ENCODE measurements at regions not wholly inside any gene's neighbourhood (a gene's known extent, or its start where the extent isn't known, plus 50 kb on each side); places are given as distances from the start of the nearest gene placed in this dataset.
"Not testable (repeated sequence)": the region's sequence is repeated elsewhere in the genome, so short reads cannot be mapped to it uniquely, and the experiment has no call there.

DNA sequence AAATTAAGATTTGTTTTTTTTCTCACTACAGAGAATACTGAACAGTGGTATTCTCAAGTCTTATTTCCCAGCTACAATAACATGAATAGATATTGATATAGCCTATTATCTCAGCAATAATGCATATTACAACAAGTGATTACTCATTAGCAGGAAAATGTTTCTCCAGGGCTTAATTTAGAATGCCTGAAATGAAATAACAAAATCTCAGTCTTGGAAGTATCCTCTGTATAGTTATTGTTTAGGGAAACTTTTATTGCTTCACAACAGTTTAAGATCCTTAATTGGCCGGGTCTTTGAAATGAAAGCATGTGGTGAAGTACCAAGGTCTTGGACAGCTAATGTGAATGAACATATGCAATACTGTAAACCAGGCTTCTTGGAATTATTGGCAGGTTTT is 79.1 kb upstream of the ZEB1 start:
- 79 to 86% methylated on average over 1 of the region's 1 CpG for WGBS, 2 experiments (ENCODE audit: insufficient coverage in 1 of 2, insufficient read length in 1 of 2)
- Histone ChIP-seq H3K27ac (ENCODE audit: low read depth, low read length) (no peak overlapping the region), H3K4me3 (ENCODE audit: low read length) (no peak overlapping the region), H3K9ac (ENCODE audit: extremely low read depth, low read length, poor library complexity, severe bottlenecking) (no peak overlapping the region), H3K27me3 (ENCODE audit: control insufficient read depth, insufficient read depth, low read length, poor library complexity, severe bottlenecking) (no peaks in the 10 kb centered on the region), H3K36me3 (ENCODE audit: control insufficient read depth, insufficient read depth, low read length) (no peaks in the 10 kb centered on the region), H3K9me3 (ENCODE audit: control insufficient read depth, low read length) (no peaks in the 10 kb centered on the region), H3K4me1 (ENCODE audit: control insufficient read depth, insufficient read depth, low read length) (peaks cover 5% of the 10 kb centered on the region)
- DNase-seq: no peak
- no peaks in the 10 kb centered on the region for H3K27me3 Mint-ChIP-seq (ENCODE audit: insufficient read depth)
- H3K36me3 Mint-ChIP-seq (ENCODE audit: low read depth): no peaks in the 10 kb centered on the region
- H3K4me3 Mint-ChIP-seq: no peak overlapping the region
- H3K9me3 Mint-ChIP-seq: no peaks in the 10 kb centered on the region
- TF ChIP-seq, protein P1, sequence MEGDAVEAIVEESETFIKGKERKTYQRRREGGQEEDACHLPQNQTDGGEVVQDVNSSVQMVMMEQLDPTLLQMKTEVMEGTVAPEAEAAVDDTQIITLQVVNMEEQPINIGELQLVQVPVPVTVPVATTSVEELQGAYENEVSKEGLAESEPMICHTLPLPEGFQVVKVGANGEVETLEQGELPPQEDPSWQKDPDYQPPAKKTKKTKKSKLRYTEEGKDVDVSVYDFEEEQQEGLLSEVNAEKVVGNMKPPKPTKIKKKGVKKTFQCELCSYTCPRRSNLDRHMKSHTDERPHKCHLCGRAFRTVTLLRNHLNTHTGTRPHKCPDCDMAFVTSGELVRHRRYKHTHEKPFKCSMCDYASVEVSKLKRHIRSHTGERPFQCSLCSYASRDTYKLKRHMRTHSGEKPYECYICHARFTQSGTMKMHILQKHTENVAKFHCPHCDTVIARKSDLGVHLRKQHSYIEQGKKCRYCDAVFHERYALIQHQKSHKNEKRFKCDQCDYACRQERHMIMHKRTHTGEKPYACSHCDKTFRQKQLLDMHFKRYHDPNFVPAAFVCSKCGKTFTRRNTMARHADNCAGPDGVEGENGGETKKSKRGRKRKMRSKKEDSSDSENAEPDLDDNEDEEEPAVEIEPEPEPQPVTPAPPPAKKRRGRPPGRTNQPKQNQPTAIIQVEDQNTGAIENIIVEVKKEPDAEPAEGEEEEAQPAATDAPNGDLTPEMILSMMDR (conservative IDR thresholded peaks at IDR 0.05): no peak
- H3K4me1 Mint-ChIP-seq: peaks cover 11% of the 10 kb centered on the region
- no peak overlapping the region for H3K27ac Mint-ChIP-seq

DNA sequence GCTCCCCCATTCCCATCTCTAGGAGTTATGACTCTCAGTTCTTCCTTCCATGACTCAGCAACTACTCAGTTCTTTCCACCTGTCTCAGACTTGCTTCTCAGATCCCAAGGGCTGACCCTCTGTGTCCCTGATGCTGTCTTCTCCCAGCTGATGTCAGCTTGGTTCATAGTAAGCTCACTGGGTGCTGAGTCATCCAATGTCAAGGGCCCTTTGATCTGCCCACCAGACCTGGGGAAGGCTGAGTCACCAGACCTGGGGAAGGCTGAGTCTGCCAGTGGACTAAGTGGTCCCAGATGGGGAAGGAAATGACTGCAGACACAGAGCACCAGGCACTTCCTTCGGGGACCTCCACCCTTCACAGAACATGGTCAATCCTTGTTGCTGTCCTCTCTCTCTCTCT is 76.1 kb upstream of the ZEB1 start:
- H3K27ac Mint-ChIP-seq: no peak overlapping the region
- DNase-seq: peak; percentile 64
- H3K9me3 Mint-ChIP-seq: no peaks in the 10 kb centered on the region
- peaks cover 11% of the 10 kb centered on the region for H3K4me1 Mint-ChIP-seq
- no peaks in the 10 kb centered on the region for H3K36me3 ChIP-seq (ENCODE audit: control insufficient read depth, insufficient read depth, low read length)
- no peaks in the 10 kb centered on the region for H3K27me3 Mint-ChIP-seq (ENCODE audit: insufficient read depth)
- no peak overlapping the region for H3K4me3 ChIP-seq (ENCODE audit: low read length)
- H3K27me3 ChIP-seq (ENCODE audit: control insufficient read depth, insufficient read depth, low read length, poor library complexity, severe bottlenecking): no peaks in the 10 kb centered on the region
- H3K9ac ChIP-seq (ENCODE audit: extremely low read depth, low read length, poor library complexity, severe bottlenecking): no peak overlapping the region
- no peak overlapping the region for H3K4me3 Mint-ChIP-seq
- H3K27ac ChIP-seq (ENCODE audit: low read depth, low read length): no peak overlapping the region
- WGBS, 2 experiments (ENCODE audit: insufficient coverage in 1 of 2, insufficient read length in 1 of 2): 100% methylated on average over 1 of the region's 1 CpG; no CpG with 5 or more reads in 1 of the 2 experiments
- H3K36me3 Mint-ChIP-seq (ENCODE audit: low read depth): no peaks in the 10 kb centered on the region
- H3K4me1 ChIP-seq (ENCODE audit: control insufficient read depth, insufficient read depth, low read length): peaks cover 5% of the 10 kb centered on the region
- H3K9me3 ChIP-seq (ENCODE audit: control insufficient read depth, low read length): no peaks in the 10 kb centered on the region
- TF ChIP-seq, protein P1 (conservative IDR thresholded peaks at IDR 0.05): no peak

DNA sequence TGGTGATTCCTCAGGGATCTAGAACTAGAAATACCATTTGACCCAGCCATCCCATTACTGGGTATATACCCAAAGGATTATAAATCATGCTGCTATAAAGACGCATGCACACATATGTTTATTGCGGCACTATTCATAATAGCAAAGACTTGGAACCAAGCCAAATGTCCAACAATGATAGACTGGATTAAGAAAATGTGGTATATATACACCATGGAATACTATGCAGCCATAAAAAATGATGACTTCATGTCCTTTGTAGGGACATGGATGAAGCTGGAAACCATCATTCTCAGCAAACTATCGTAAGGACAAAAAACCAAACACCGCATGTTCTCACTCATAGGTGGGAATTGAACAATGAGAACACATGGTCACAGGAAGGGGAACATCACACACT is 67.9 kb upstream of the ZEB1 start:
- H3K36me3 Mint-ChIP-seq (ENCODE audit: low read depth); H3K9me3 Mint-ChIP-seq; H3K4me3 ChIP-seq (ENCODE audit: low read length); H3K4me1 ChIP-seq (ENCODE audit: control insufficient read depth, insufficient read depth, low read length); H3K4me1 Mint-ChIP-seq; H3K4me3 Mint-ChIP-seq; H3K9ac ChIP-seq (ENCODE audit: extremely low read depth, low read length, poor library complexity, severe bottlenecking); H3K27ac Mint-ChIP-seq; H3K27me3 Mint-ChIP-seq (ENCODE audit: insufficient read depth); DNase-seq; H3K9me3 ChIP-seq (ENCODE audit: control insufficient read depth, low read length); H3K27ac ChIP-seq (ENCODE audit: low read depth, low read length); H3K36me3 ChIP-seq (ENCODE audit: control insufficient read depth, insufficient read depth, low read length); H3K27me3 ChIP-seq (ENCODE audit: control insufficient read depth, insufficient read depth, low read length, poor library complexity, severe bottlenecking): not testable (repeated sequence)
- no CpG with 5 or more reads among the region's 4 CpGs for WGBS, 2 experiments (ENCODE audit: insufficient coverage in 1 of 2, insufficient read length in 1 of 2)

DNA sequence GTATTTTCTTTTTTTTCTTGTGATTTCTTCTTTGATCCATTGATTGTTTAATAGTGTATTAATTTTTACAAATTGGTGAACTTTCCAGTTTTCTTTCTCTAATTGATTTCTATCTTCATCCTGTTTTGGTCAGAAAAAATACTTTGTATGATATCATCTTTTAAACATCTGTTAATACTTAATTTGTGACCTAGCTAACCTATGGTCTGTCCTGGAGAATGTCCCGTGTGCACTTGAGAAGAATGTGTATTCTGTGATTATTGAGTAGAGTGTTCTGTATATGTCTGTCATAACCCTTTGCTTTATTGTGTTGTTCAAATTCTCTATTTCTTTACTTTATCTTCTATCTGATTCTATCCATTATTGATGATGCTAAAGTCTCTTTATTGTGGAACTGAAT is 65.8 kb upstream of the ZEB1 start:
- Histone ChIP-seq H3K9ac (ENCODE audit: extremely low read depth, low read length, poor library complexity, severe bottlenecking) (no peak overlapping the region), H3K27ac (ENCODE audit: low read depth, low read length) (no peak overlapping the region), H3K36me3 (ENCODE audit: control insufficient read depth, insufficient read depth, low read length) (no peaks in the 10 kb centered on the region), H3K9me3 (ENCODE audit: control insufficient read depth, low read length) (no peaks in the 10 kb centered on the region), H3K4me1 (ENCODE audit: control insufficient read depth, insufficient read depth, low read length) (no peaks in the 10 kb centered on the region), H3K4me3 (ENCODE audit: low read length) (no peak overlapping the region), H3K27me3 (ENCODE audit: control insufficient read depth, insufficient read depth, low read length, poor library complexity, severe bottlenecking) (no peaks in the 10 kb centered on the region)
- TF ChIP-seq, protein P1 (conservative IDR thresholded peaks at IDR 0.05): no peak
- DNase-seq: no peak
- no peaks in the 10 kb centered on the region for H3K9me3 Mint-ChIP-seq
- H3K36me3 Mint-ChIP-seq (ENCODE audit: low read depth): no peaks in the 10 kb centered on the region
- no peaks in the 10 kb centered on the region for H3K4me1 Mint-ChIP-seq
- no peak overlapping the region for H3K4me3 Mint-ChIP-seq
- no peak overlapping the region for H3K27ac Mint-ChIP-seq
- WGBS, 2 experiments (ENCODE audit: insufficient coverage in 1 of 2, insufficient read length in 1 of 2): 100% methylated on average over 1 of the region's 1 CpG; no CpG with 5 or more reads in 1 of the 2 experiments
- H3K27me3 Mint-ChIP-seq (ENCODE audit: insufficient read depth): no peaks in the 10 kb centered on the region
